HepG2 (cell line): ENCODE measurements at regions not wholly inside any gene's neighbourhood (a gene's known extent, or its start where the extent isn't known, plus 50 kb on each side); places are given as distances from the start of the nearest gene placed in this dataset.

Source experiments
- ATAC-seq: fragments of 200-7000 bp; cut with Tn5 transposase; 3 replicates; pipeline ENCODE4 v1.9.1; 2020; ENCODE audit warnings: mild to moderate bottlenecking, moderate library complexity
- BruUV-seq: library from RNA; stranded (reverse); fragments of 400-500 nt; replicated peaks from 2 replicates; lab custom pipeline; 2021; lab: Mats Ljungman, UMichigan
- CTCF ChIA-PET: fragments of 300-600 bp; formaldehyde crosslinking; extraction: SDS; loops from one replicate; lab custom pipeline; 2021; ENCODE audit warnings: low total read pairs, inconsistent platforms, low intra/inter-chr PET ratio; lab: Yijun Ruan, JAX
- POLR2A ChIA-PET: fragments of 350-600 bp; sonication (Branson Sonifier 250); formaldehyde crosslinking; loops from one replicate; lab custom pipeline; 2020; ENCODE audit warnings: antibody characterized with exemption, inconsistent platforms; lab: Yijun Ruan, JAX
- DNase-seq: peaks from one replicate; pipeline ENCODE4 v3.0.0-alpha.2; 2015; ENCODE audit warnings: low spot score
- FAIRE-seq: peaks from 3 replicates; lab custom pipeline; 2011; peaks lifted over from hg19 to GRCh38; lab: Jason Lieb, UNC
- H2AFZ ChIP-seq: one replicate; pipeline ENCODE4 v1.6.1; 2011; ENCODE audit warnings: low read length, inconsistent platforms
- H3K27ac ChIP-seq: fragments of 300-600 bp; 3 replicates; pipeline ENCODE4 v1.8.0; 2011; ENCODE audit warnings: mixed run types, mild to moderate bottlenecking, mixed read lengths, low read length, inconsistent platforms; ENCODE audit not compliant: insufficient read depth; ENCODE audit errors: extremely low read length
- H3K27me3 ChIP-seq, 2 experiments: fragments of 200-600 bp in 1 of 2; 2 replicates in 1 of 2; 3 replicates in 1 of 2; pipeline versions ENCODE4 v1.6.0 to v1.8.0; 2011; ENCODE audit warnings: low read length in 2 of 2, mild to moderate bottlenecking in 2 of 2, moderate library complexity in 2 of 2, inconsistent platforms in 1 of 2; ENCODE audit not compliant: insufficient read depth in 2 of 2, control insufficient read depth in 1 of 2
- H3K36me3 ChIP-seq, 2 experiments: fragments of 200-600 bp in 1 of 2; replicated peaks in 1 of 2; 2 replicates in 1 of 2; 3 replicates in 1 of 2; pipeline versions ENCODE4 v1.5.1 to v1.8.0; 2011; ENCODE audit warnings: low read length in 2 of 2, inconsistent platforms in 1 of 2; ENCODE audit not compliant: insufficient read depth in 2 of 2, control insufficient read depth in 1 of 2
- H3K4me1 ChIP-seq: 2 replicates; pipeline ENCODE4 v1.5.1; 2012; ENCODE audit warnings: low read length, inconsistent platforms; ENCODE audit not compliant: insufficient read depth
- H3K4me2 ChIP-seq: 2 replicates; pipeline ENCODE4 v1.6.0; 2011; ENCODE audit warnings: low read depth, low read length, inconsistent platforms
- H3K4me3 ChIP-seq, 3 experiments: fragments of 200-600 bp in 1 of 3; sonication (generic), shearing (Covaris generic) in 1 of 3; replicated peaks in 1 of 3; 2 replicates each; pipeline ENCODE4 v1.5.1; 2011 to 2016; ENCODE audit warnings: low read length in 3 of 3, inconsistent platforms in 2 of 3, low read depth in 2 of 3, mild to moderate bottlenecking in 2 of 3, control low read depth in 1 of 3, mixed read lengths in 1 of 3; ENCODE audit not compliant: insufficient read depth in 1 of 3
- H3K79me2 ChIP-seq: one replicate; pipeline ENCODE4 v1.6.1; 2011; ENCODE audit warnings: low read length, inconsistent platforms; ENCODE audit not compliant: insufficient read depth
- H3K9ac ChIP-seq: 2 replicates; pipeline ENCODE4 v1.6.0; 2011; ENCODE audit warnings: mild to moderate bottlenecking, low read depth, low read length, inconsistent platforms; ENCODE audit not compliant: insufficient read depth
- H3K9me3 ChIP-seq: 2 replicates; pipeline ENCODE4 v1.5.1; 2012; ENCODE audit warnings: mild to moderate bottlenecking, low read length
- H4K20me1 ChIP-seq: 2 replicates; pipeline ENCODE4 v1.6.0; 2011; ENCODE audit warnings: inconsistent platforms, mild to moderate bottlenecking, low read length, moderate library complexity; ENCODE audit not compliant: insufficient read depth
- CBFB ChIP-seq: sonication (generic); formaldehyde crosslinking; IDR thresholded peaks from 2 replicates; pipeline ENCODE4 v1.4.0; 2020; ENCODE audit warnings: missing genetic modification reagents
- FOSL2 ChIP-seq: sonication (generic); formaldehyde crosslinking; IDR thresholded peaks from 2 replicates; pipeline ENCODE4 v1.4.0; 2020; ENCODE audit warnings: missing genetic modification reagents
- HOXA9 ChIP-seq: sonication (generic); formaldehyde crosslinking; IDR thresholded peaks from 2 replicates; pipeline ENCODE4 v1.8.1; 2022; ENCODE audit warnings: missing genetic modification reagents, mild to moderate bottlenecking, moderate library complexity, borderline replicate concordance
- IKZF4 ChIP-seq: sonication (generic); formaldehyde crosslinking; IDR thresholded peaks from 2 replicates; pipeline ENCODE4 v1.5.1; 2020; ENCODE audit warnings: borderline replicate concordance, mild to moderate bottlenecking, low read depth, missing genetic modification reagents; ENCODE audit errors: not compliant biosample characterization
- KLF11 ChIP-seq: IDR thresholded peaks from 2 replicates; pipeline ENCODE4 v1.6.1; 2016; ENCODE audit warnings: missing compliant biosample characterization
- MTA3 ChIP-seq: sonication (generic); formaldehyde crosslinking; IDR thresholded peaks from 2 replicates; pipeline ENCODE4 v1.4.0; 2020; ENCODE audit warnings: missing genetic modification reagents
- NFRKB ChIP-seq: fragments of 450-650 bp; IDR thresholded peaks from 2 replicates; pipeline ENCODE4 v1.6.1; 2017
- NR2F6 ChIP-seq, 2 experiments: IDR thresholded peaks; 2 replicates each; pipeline ENCODE4 v1.6.1; 2016; ENCODE audit warnings: antibody characterized with exemption in 1 of 2, mild to moderate bottlenecking in 1 of 2
- RXRA ChIP-seq: sonication (generic); formaldehyde crosslinking; IDR thresholded peaks from 2 replicates; pipeline ENCODE4 v1.5.1; 2020; ENCODE audit warnings: missing genetic modification reagents
- SIX4 ChIP-seq: sonication (generic); formaldehyde crosslinking; IDR thresholded peaks from 2 replicates; pipeline ENCODE4 v1.4.0; 2020; ENCODE audit warnings: missing genetic modification reagents
- SMARCC2 ChIP-seq: fragments of 450-650 bp; IDR thresholded peaks from 2 replicates; pipeline ENCODE4 v1.6.1; 2017; ENCODE audit warnings: antibody characterized with exemption, mild to moderate bottlenecking
- ZNF75D ChIP-seq: sonication (generic); formaldehyde crosslinking; IDR thresholded peaks from 2 replicates; pipeline ENCODE4 v1.8.1; 2023; ENCODE audit warnings: missing genetic modification reagents, mild to moderate bottlenecking, borderline replicate concordance
- ZNF776 ChIP-seq: sonication (generic); formaldehyde crosslinking; IDR thresholded peaks from 2 replicates; pipeline ENCODE4 v1.4.0; 2020; ENCODE audit warnings: mild to moderate bottlenecking, missing genetic modification reagents
- ZSCAN9 ChIP-seq: IDR thresholded peaks from 2 replicates; pipeline ENCODE4 v1.6.1; 2016; ENCODE audit warnings: borderline replicate concordance
- WGBS: methylation state at CpG from one replicate; pipeline ENCODE4 v1.1.6; 2017; ENCODE audit warnings: low lambda C conversion rate; 5-methylcytosine and 5-hydroxymethylcytosine counted together
- in situ Hi-C: cut with HindIII; loops from 2 replicates; pipeline ENCODE4 v1.10.0; 2017; ENCODE audit warnings: low pct_unique_long_range_greater_than_20kb; ENCODE audit not compliant: extremely low pct_ligation_motif_present
- intact Hi-C: fragments of 100-400 bp; cut with micrococcal nuclease; formaldehyde crosslinking; loops from one replicate; pipeline ENCODE4 v1.10.0; 2022; ENCODE audit not compliant: unreplicated experiment
- TF ChIP-seq, protein P1 (sequence below): sonication (generic); formaldehyde crosslinking; IDR thresholded peaks from 2 replicates; pipeline ENCODE4 v1.5.0; 2020; ENCODE audit warnings: mild to moderate bottlenecking, missing genetic modification reagents

DNA sequence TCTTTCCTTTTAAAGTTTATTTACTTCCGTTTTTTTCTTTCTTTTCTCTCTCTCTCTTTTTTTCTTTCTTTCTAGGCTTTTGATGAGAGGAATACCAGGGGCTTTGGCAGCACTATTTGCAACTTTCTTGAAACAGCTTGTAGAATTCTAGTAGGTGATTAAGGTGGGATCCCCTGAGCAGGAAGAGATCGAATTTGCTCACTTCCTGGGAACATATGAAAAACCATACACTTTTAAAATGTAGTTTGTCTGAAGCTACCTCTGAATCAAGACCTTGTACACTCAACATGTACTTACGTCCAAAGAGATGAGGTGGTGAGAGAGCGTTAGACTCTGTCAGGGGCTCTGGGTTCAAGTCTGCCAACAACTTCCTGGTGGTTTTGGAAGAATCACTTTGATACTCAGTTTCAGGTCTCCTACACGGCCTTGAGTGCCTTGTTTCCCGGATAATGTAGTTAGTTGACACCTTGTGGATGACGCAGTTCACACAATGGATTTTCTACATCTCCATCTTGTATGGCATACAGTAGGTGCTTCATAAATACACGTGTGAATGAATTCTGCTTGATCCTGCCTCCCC, 229.1 kb downstream of the MYCN start (continued):
- TF ChIP-seq SIX4 (CRISPR knock-in tag), result no peak
- TF ChIP-seq RXRA (CRISPR knock-in tag), result no peak
- no peak for TF ChIP-seq SMARCC2
- no peak for TF ChIP-seq CBFB (CRISPR knock-in tag)

DNA sequence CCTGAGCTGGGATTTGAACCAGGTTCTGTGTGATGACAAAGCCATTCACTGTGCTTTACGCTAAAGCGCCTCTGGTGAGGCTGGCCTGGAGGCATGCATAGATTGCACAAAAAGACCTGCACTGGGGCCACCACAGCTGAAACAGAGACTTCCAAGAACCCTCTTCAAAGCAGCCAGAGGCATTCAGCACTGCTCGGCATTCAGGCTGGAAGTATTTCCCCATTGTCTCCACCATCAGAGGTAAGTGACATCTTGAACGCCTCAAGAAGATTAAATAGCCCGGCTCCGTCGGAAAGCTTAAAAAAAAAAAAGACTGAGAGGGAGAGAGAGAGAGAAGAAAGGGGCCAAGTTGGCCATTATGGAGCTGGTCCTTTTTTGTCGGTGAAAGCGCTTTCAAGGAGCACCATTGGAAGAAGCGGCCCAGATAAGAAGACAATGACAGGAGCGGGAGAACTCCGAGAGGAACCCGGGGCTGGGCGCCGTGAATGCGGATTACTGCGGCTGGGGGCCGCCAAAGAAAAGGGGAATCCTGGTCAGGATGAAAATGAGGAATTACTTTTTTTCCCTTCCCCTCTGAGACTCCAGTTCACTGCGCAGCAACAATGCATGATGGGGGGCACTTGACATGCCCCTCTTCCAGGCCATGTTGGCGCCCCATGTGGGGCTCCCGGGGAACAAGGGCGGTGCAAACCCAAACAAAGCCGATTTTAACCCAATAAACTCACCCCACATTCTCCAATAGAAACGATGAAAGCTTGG, 228.3 kb downstream of the MYCN start:
- no peaks in the 10 kb centered on the region for H3K79me2 ChIP-seq
- no TSS peak for BruUV-seq
- peaks cover 0 to 20% of the 10 kb centered on the region in 2 experiments; a peak in 2 of 5 replicates for H3K27me3 ChIP-seq
- H3K4me2 ChIP-seq, result no peak overlapping the region
- no peak overlapping the region for H3K9ac ChIP-seq
- H2AFZ ChIP-seq, result no peak overlapping the region
- no peak for TF ChIP-seq ZNF75D (CRISPR knock-in tag)
- POLR2A ChIA-PET, result no interaction called here
- no peak overlapping the region for H3K4me3 ChIP-seq
- H3K27ac ChIP-seq, result no peak overlapping the region
- intact Hi-C loops, result no loop called here
- H3K4me1 ChIP-seq, result no peaks in the 10 kb centered on the region
- no peaks in the 10 kb centered on the region for H3K36me3 ChIP-seq
- in situ Hi-C loops, result no loop called here
- DNase-seq (no peak), FAIRE-seq (no peak), ATAC-seq (no peak)
- CTCF ChIA-PET, result no interaction called here
- H4K20me1 ChIP-seq, result no peaks in the 10 kb centered on the region
- 79% methylated on average over 24 of the region's 24 CpGs for WGBS
- no peaks in the 10 kb centered on the region for H3K9me3 ChIP-seq

DNA sequence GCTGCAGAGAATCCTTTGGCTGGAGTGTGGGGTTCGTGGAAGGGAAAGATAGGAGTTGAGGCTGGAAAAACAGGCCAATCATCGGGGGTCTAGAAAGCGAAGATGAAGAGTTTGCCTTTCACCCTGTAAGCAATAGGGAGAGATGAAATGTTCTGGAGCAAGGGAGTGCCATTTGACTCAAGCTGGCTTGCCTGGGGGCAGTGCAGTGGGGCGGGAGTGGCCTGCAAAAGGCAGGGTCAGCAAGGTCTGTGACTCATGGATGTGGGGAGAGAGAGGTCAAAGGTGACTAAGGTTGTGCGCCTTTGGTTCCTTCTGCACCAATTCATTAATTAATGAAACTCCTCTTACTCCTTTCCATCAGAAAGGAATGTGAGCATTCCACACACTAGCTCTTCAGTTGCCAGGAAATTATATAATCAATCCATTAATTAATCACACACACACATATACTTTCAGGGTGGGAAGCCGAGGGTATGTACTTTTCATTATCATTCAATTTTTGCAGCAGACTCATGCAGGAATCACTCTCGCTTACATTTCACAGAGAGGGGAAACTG, 227.6 kb downstream of the MYCN start:
- in situ Hi-C loops, result no loop called here
- ATAC-seq, result 0 out of 3 replicates have a peak, but pooled peaks have one; percentile 35
- CTCF ChIA-PET, result no interaction called here
- TF ChIP-seq MTA3 (CRISPR knock-in tag), result no peak
- no peak for TF ChIP-seq ZNF776
- peak; percentile 25; the same call in 1 of the 2 replicates for TF ChIP-seq NR2F6 (IDR thresholded peaks at IDR 0.05)
- 0 out of 2 replicates have a peak, but pooled peaks have one; percentile 21 for TF ChIP-seq NR2F6 (CRISPR knock-in tag; IDR thresholded peaks at IDR 0.05)
- no peak for TF ChIP-seq NFRKB
- TF ChIP-seq, protein P1, sequence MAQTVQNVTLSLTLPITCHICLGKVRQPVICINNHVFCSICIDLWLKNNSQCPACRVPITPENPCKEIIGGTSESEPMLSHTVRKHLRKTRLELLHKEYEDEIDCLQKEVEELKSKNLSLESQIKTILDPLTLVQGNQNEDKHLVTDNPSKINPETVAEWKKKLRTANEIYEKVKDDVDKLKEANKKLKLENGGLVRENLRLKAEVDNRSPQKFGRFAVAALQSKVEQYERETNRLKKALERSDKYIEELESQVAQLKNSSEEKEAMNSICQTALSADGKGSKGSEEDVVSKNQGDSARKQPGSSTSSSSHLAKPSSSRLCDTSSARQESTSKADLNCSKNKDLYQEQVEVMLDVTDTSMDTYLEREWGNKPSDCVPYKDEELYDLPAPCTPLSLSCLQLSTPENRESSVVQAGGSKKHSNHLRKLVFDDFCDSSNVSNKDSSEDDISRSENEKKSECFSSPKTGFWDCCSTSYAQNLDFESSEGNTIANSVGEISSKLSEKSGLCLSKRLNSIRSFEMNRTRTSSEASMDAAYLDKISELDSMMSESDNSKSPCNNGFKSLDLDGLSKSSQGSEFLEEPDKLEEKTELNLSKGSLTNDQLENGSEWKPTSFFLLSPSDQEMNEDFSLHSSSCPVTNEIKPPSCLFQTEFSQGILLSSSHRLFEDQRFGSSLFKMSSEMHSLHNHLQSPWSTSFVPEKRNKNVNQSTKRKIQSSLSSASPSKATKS (CRISPR knock-in tag), result no peak
- no peak for TF ChIP-seq ZSCAN9 (CRISPR knock-in tag)
- TF ChIP-seq KLF11, result no peak
- peak; percentile 32; the same call in 1 of the 2 replicates for TF ChIP-seq FOSL2 (CRISPR knock-in tag)
- TF ChIP-seq HOXA9 (CRISPR knock-in tag), result no peak
- TF ChIP-seq IKZF4 (CRISPR knock-in tag), result no peak

More for the DNA sequence above, 227.6 kb downstream of the MYCN start:
- H3K27ac ChIP-seq, result no peak overlapping the region
- H3K9ac ChIP-seq, result no peak overlapping the region
- POLR2A ChIA-PET, result no interaction called here
- H3K27me3 ChIP-seq, result peaks cover 0 to 20% of the 10 kb centered on the region in 2 experiments; a peak in 2 of 5 replicates
- H3K9me3 ChIP-seq, result no peaks in the 10 kb centered on the region
- H3K79me2 ChIP-seq, result no peaks in the 10 kb centered on the region
- no TSS peak for BruUV-seq
- H3K4me3 ChIP-seq, result no peak overlapping the region
- no peak overlapping the region for H2AFZ ChIP-seq
- FAIRE-seq (no peak), DNase-seq (no peak)
- H4K20me1 ChIP-seq, result no peaks in the 10 kb centered on the region
- 43% methylated on average over 7 of the region's 7 CpGs for WGBS
- no peaks in the 10 kb centered on the region for H3K4me1 ChIP-seq
- intact Hi-C loops, result no loop called here
- H3K4me2 ChIP-seq, result no peak overlapping the region
- H3K36me3 ChIP-seq, result no peaks in the 10 kb centered on the region
